IMR-90 (cell line): ENCODE measurements at regions not wholly inside any gene's neighbourhood (a gene's known extent, or its start where the extent isn't known, plus 50 kb on each side); places are given as distances from the start of the nearest gene placed in this dataset.

ENCODE experiments used
- ATAC-seq: fragments of 200-7000 bp; cut with Tn5 transposase; 2 replicates; pipeline ENCODE4 v1.9.1; 2020; ENCODE audit warnings: low read depth, mild to moderate bottlenecking, moderate library complexity
- BruUV-seq: library from RNA; stranded (reverse); fragments of 400-500 nt; replicated peaks from 2 replicates; lab custom pipeline; 2021; lab: Mats Ljungman, UMichigan
- CTCF ChIA-PET: fragments of 300-600 bp; formaldehyde crosslinking; extraction: SDS; loops from one replicate; lab custom pipeline; 2021; ENCODE audit warnings: antibody characterized with exemption; lab: Yijun Ruan, JAX
- POLR2A ChIA-PET: fragments of 300-600 bp; sonication (Branson Sonifier 250); formaldehyde crosslinking; loops from one replicate; lab custom pipeline; 2022; ENCODE audit warnings: antibody characterized with exemption; ENCODE audit not compliant: unreplicated experiment; lab: Charles Lee
- DNase-seq: peaks from one replicate; pipeline ENCODE4 v3.0.0; 2013
- H2AFZ ChIP-seq: replicated peaks from 2 replicates; pipeline ENCODE3; 2013; ENCODE audit warnings: low read length, mild to moderate bottlenecking; ENCODE audit not compliant: poor library complexity
- H2AK5ac ChIP-seq: 2 replicates; pipeline ENCODE4 v1.6.1; 2013; ENCODE audit warnings: low read depth, low read length, inconsistent platforms
- H2AK9ac ChIP-seq: replicated peaks from 2 replicates; pipeline ENCODE3; 2013; ENCODE audit warnings: mild to moderate bottlenecking, low read depth, low read length, moderate library complexity; ENCODE audit not compliant: poor library complexity
- H2BK120ac ChIP-seq: 2 replicates; pipeline ENCODE4 v1.6.1; 2013; ENCODE audit warnings: low read depth, low read length, inconsistent platforms
- H2BK15ac ChIP-seq: 3 replicates; pipeline ENCODE4 v1.6.1; 2013; ENCODE audit warnings: low read depth, low read length, inconsistent platforms
- H2BK20ac ChIP-seq: 2 replicates; pipeline ENCODE4 v1.6.1; 2013; ENCODE audit warnings: low read depth, mild to moderate bottlenecking, inconsistent platforms, low read length, moderate library complexity
- H2BK5ac ChIP-seq: 2 replicates; pipeline ENCODE4 v1.6.1; 2013; ENCODE audit warnings: mild to moderate bottlenecking, low read depth, low read length, inconsistent platforms; ENCODE audit not compliant: poor library complexity, severe bottlenecking
- H3K14ac ChIP-seq: replicated peaks from 2 replicates; pipeline ENCODE4 v1.6.1; 2013; ENCODE audit warnings: low read depth, low read length, inconsistent platforms
- H3K18ac ChIP-seq: 2 replicates; pipeline ENCODE4 v1.6.1; 2013; ENCODE audit warnings: low read depth, low read length, control low read depth
- H3K23ac ChIP-seq: 2 replicates; pipeline ENCODE4 v1.6.1; 2013; ENCODE audit warnings: low read depth, low read length, inconsistent platforms
- H3K27ac ChIP-seq: 2 replicates; pipeline ENCODE4 v1.5.1; 2013; ENCODE audit warnings: mild to moderate bottlenecking, control low read depth, low read length; ENCODE audit not compliant: insufficient read depth
- H3K27me3 ChIP-seq: 2 replicates; pipeline ENCODE4 v1.6.1; 2013; ENCODE audit warnings: low read length; ENCODE audit not compliant: control insufficient read depth, insufficient read depth
- H3K36me3 ChIP-seq: 2 replicates; pipeline ENCODE4 v1.6.1; 2013; ENCODE audit warnings: low read length, mixed read lengths; ENCODE audit not compliant: control insufficient read depth, insufficient read depth
- H3K4ac ChIP-seq: 2 replicates; pipeline ENCODE4 v1.6.1; 2013; ENCODE audit warnings: low read depth, low read length, inconsistent platforms
- H3K4me1 ChIP-seq: 2 replicates; pipeline ENCODE4 v1.6.1; 2013; ENCODE audit warnings: low read length, mixed read lengths; ENCODE audit not compliant: control insufficient read depth, insufficient read depth
- H3K4me2 ChIP-seq: 2 replicates; pipeline ENCODE4 v1.6.1; 2013; ENCODE audit warnings: low read depth, mild to moderate bottlenecking, control low read depth, low read length, moderate library complexity
- H3K4me3 ChIP-seq: 2 replicates; pipeline ENCODE4 v1.5.1; 2013; ENCODE audit warnings: low read depth, mild to moderate bottlenecking, control low read depth, low read length, moderate library complexity; ENCODE audit not compliant: insufficient read depth
- H3K56ac ChIP-seq: 2 replicates; pipeline ENCODE4 v1.6.1; 2013; ENCODE audit warnings: low read length, inconsistent platforms; ENCODE audit not compliant: insufficient read depth; ENCODE audit errors: extremely low read depth
- H3K79me1 ChIP-seq, 2 experiments: 2 replicates each; pipeline ENCODE4 v1.6.1; 2013; ENCODE audit warnings: low read length in 2 of 2, inconsistent platforms in 1 of 2, low read depth in 1 of 2
- H3K9ac ChIP-seq: 2 replicates; pipeline ENCODE4 v1.6.1; 2013; ENCODE audit warnings: low read depth, low read length, control low read depth
- H3K9me1 ChIP-seq: 2 replicates; pipeline ENCODE4 v1.6.1; 2013; ENCODE audit warnings: low read length, inconsistent platforms; ENCODE audit not compliant: insufficient read depth
- H3K9me3 ChIP-seq: 2 replicates; pipeline ENCODE4 v1.6.1; 2013; ENCODE audit warnings: low read length; ENCODE audit not compliant: control insufficient read depth, insufficient read depth
- H4K20me1 ChIP-seq: 2 replicates; pipeline ENCODE4 v1.6.1; 2013; ENCODE audit warnings: low read length, inconsistent platforms; ENCODE audit not compliant: insufficient read depth
- H4K5ac ChIP-seq: 2 replicates; pipeline ENCODE4 v1.6.1; 2013; ENCODE audit warnings: mild to moderate bottlenecking, low read depth, low read length, control low read depth
- H4K8ac ChIP-seq, 2 experiments: 2 replicates each; pipeline ENCODE4 v1.6.1; 2013; ENCODE audit warnings: low read depth in 2 of 2, low read length in 2 of 2, control low read depth in 1 of 2, inconsistent platforms in 1 of 2
- H4K91ac ChIP-seq: 2 replicates; pipeline ENCODE4 v1.6.1; 2013; ENCODE audit warnings: low read depth, low read length, inconsistent platforms; ENCODE audit not compliant: insufficient read depth
- MXI1 ChIP-seq: IDR thresholded peaks from 2 replicates; pipeline ENCODE4 v1.6.1; 2012; ENCODE audit warnings: low read depth, mild to moderate bottlenecking, low read length, moderate library complexity, borderline replicate concordance
- RCOR1 ChIP-seq: IDR thresholded peaks from 2 replicates; pipeline ENCODE4 v1.6.1; 2012; ENCODE audit warnings: mild to moderate bottlenecking, low read length, improper control_type of control experiment; ENCODE audit not compliant: insufficient replicate concordance
- WGBS, 2 experiments: methylation state at CpG; one replicate each; pipeline versions ENCODE4 v1.1.5 to v1.1.7; 2013; ENCODE audit warnings: missing lambda C conversion rate in 2 of 2; ENCODE audit not compliant: insufficient read length in 1 of 2; ENCODE audit errors: extremely low coverage in 2 of 2; 5-methylcytosine and 5-hydroxymethylcytosine counted together
- dilution Hi-C: fragments of 300-500 bp; cut with HindIII; formaldehyde crosslinking; loops from one replicate; pipeline ENCODE4 v1.14.3; 2018; ENCODE audit warnings: low sequenced_read_pairs; ENCODE audit not compliant: unreplicated experiment
- in situ Hi-C: fragments of 300-500 bp; cut with MboI; formaldehyde crosslinking; loops from 3 replicates; pipeline ENCODE4 v1.14.3; 2019; ENCODE audit warnings: low sequenced_read_pairs, inconsistent platforms, mixed read lengths
- intact Hi-C: fragments of 100-400 bp; cut with micrococcal nuclease; formaldehyde crosslinking; loops from 2 replicates; pipeline ENCODE4 v1.10.0; 2022

GRCh38 chr7:1351881-1352625 is 107.2 kb downstream of the MICALL2 start:
- H3K4me1 ChIP-seq: no peaks in the 10 kb centered on the region
- H4K91ac ChIP-seq: no peak overlapping the region
- H3K79me1 ChIP-seq: no peaks in the 10 kb centered on the region
- no peak overlapping the region for H2AK9ac ChIP-seq
- no peaks in the 10 kb centered on the region for H3K9me3 ChIP-seq
- H3K27me3 ChIP-seq: peaks cover 41% of the 10 kb centered on the region
- H3K4me2 ChIP-seq: no peak overlapping the region
- no peak overlapping the region for H2AK5ac ChIP-seq
- no peak overlapping the region for H3K56ac ChIP-seq
- no peak overlapping the region for H2BK15ac ChIP-seq
- 57% methylated on average over 16 of the region's 30 CpGs; no CpG with 5 or more reads in 1 of the 2 experiments for WGBS, 2 experiments
- H4K8ac ChIP-seq: no peak overlapping the region
- dilution Hi-C loops (no loop called here), in situ Hi-C loops (no loop called here), intact Hi-C loops (no loop called here)
- no peak overlapping the region for H3K18ac ChIP-seq
- BruUV-seq: no TSS peak
- no peak overlapping the region for H3K9ac ChIP-seq
- ChIA-PET CTCF (no interaction called here), POLR2A (no interaction called here)
- no peak overlapping the region for H4K5ac ChIP-seq
- no peak for TF ChIP-seq RCOR1
- TF ChIP-seq MXI1: no peak
- H2BK120ac ChIP-seq: no peak overlapping the region
- no peak overlapping the region for H2BK5ac ChIP-seq
- H3K36me3 ChIP-seq: no peaks in the 10 kb centered on the region
- H3K4me3 ChIP-seq: no peak overlapping the region
- H3K9me1 ChIP-seq: 0 out of 2 replicates have a peak, but pooled peaks cover 3% of the 10 kb centered on the region
- H2BK20ac ChIP-seq: no peak overlapping the region
- no peak for ATAC-seq
- no peak overlapping the region for H3K23ac ChIP-seq
- H4K20me1 ChIP-seq: no peaks in the 10 kb centered on the region; the same call in 1 of the 2 replicates
- H3K4ac ChIP-seq: no peak overlapping the region
- H3K27ac ChIP-seq: no peak overlapping the region
- DNase-seq: no peak
- H2AFZ ChIP-seq: no peak overlapping the region
- no peak overlapping the region for H3K14ac ChIP-seq
